ENCODE measurements at regions not wholly inside any gene's neighbourhood (a gene's known extent, or its start where the extent isn't known, plus 50 kb on each side); places are given as distances from the start of the nearest gene placed in this dataset.

DNA sequence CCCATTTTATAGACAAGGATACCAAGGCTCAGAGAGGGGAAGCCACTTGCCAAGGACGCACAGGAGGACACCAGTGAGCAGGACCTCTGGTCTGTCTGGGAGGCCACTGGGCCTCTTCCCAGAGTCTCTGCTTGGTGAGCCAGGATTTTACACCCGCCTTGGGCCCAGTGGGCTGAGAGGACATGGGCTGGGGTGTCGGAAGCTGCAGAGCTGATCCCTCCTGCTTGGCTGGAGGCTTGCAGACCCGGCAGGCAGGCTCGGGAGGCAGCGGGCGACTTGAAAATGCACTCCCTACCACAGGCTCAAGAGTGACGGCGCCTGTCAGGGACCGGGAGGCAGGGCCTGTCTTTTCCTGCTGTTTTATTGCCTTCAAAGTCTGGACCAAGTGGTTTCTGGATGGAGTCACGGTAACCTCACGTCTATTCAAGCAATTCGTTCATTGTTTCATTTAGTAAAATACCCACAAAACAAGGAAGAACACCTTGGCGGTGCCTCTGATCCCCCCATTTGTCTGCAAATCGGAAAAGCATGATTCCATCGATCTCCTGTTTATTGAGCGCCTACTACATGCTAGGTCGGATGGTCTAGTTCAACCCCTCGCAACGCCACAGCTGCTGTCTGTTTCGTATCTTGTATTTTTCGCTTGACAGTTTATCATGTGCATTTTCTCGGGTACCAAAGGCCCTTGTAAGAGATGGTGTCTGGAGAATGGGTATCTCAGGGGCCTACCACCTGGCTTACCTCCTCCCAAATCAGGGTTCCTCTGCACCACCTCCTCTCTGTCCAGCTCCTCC lies 108.1 kb upstream of the IER5L start:
- ATAC-seq (no peak), DNase-seq (peak in 1 of 5 donors; percentile 14)
- WGBS, 4 donors = 93 to 97% (median 95%) methylated on average over 21 to 23 of the region's 23 CpGs
- intact Hi-C loops (cut with DNase I) = no loop called here
- TF ChIP-seq POLR2A (IDR thresholded peaks at IDR 0.05) = no peak
- no peak for TF ChIP-seq CTCF (IDR thresholded peaks at IDR 0.05)
- Histone ChIP-seq H3K9me3 (no peaks in the 10 kb centered on the region), H3K4me1 (peaks cover 0 to 22% (median 6%) of the 10 kb centered on the region in 12 donors), H3K4me3 (no peak overlapping the region), H3K27me3 (no peaks in the 10 kb centered on the region), H3K36me3 (no peaks in the 10 kb centered on the region), H3K27ac (no peak overlapping the region)

- no peak overlapping the region for H3K4me3 ChIP-seq
- no peak overlapping the region for H3K27ac ChIP-seq
- peaks cover 0 to 22% (median 6%) of the 10 kb centered on the region in 12 donors for H3K4me1 ChIP-seq
- H3K27me3 ChIP-seq = no peaks in the 10 kb centered on the region
- DNase-seq (no peak), ATAC-seq (no peak)
- H3K9me3 ChIP-seq = no peaks in the 10 kb centered on the region
- H3K36me3 ChIP-seq = no peaks in the 10 kb centered on the region
- WGBS, 4 donors = 94 to 96% (median 95%) methylated on average over 7 of the region's 7 CpGs
- TF ChIP-seq CTCF (IDR thresholded peaks at IDR 0.05) = no peak
- no peak for TF ChIP-seq POLR2A (IDR thresholded peaks at IDR 0.05)
- intact Hi-C loops (cut with DNase I) = no loop called here
These were observed 107.3 kb upstream of the IER5L start for GRCh38 chr9:129285382-129285781.

DNA sequence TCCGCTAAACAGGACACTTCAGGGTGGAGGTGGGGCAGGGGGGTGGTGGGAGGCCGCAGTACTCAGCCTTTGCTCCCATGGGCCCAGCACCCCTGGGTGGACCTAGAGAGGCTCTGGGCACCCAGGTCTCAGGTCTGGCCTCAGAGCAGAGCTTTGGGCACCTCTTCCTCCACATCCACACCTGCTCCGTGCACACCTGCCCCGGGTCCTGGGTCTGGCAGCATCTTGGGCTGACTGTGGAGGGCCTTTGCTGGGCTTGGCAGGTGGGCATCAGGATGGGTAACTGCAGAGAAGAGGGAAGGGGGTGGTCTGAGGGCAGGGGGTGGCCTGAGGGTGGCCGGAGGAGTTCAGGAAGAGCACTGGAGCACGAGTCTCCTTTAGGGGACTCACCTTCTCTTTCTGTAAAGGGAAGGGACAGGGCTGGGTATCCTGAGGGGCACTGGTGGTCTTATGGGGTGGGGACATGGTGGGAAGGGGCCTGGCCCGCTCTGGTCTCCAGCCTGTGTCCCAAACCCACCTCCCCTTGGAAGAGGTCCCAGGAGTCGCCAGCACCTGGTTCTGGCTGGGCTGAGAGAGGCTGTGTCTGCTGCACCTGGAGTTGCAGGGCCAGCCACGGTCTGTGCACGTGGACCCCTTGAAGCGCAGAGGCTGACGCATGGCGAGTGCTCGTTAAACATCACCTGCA lies 106.7 kb upstream of the IER5L start:
- intact Hi-C loops (cut with DNase I) = no loop called here
- H3K4me1 ChIP-seq = peaks cover 0 to 22% (median 6%) of the 10 kb centered on the region in 12 donors
- DNase-seq (peak in 1 of 5 donors; percentile 11), ATAC-seq (no peak)
- H3K9me3 ChIP-seq = no peaks in the 10 kb centered on the region
- no peak for TF ChIP-seq POLR2A (IDR thresholded peaks at IDR 0.05)
- no peak for TF ChIP-seq CTCF (IDR thresholded peaks at IDR 0.05)
- H3K36me3 ChIP-seq = no peaks in the 10 kb centered on the region
- no peak overlapping the region for H3K4me3 ChIP-seq
- WGBS, 4 donors = 95 to 97% (median 96%) methylated on average over 10 to 14 of the region's 14 CpGs
- no peaks in the 10 kb centered on the region for H3K27me3 ChIP-seq
- H3K27ac ChIP-seq = no peak overlapping the region

Measured in heart left ventricle (tissue), 16 donors.